ENCODE measurements at regions not wholly inside any gene's neighbourhood (a gene's known extent, or its start where the extent isn't known, plus 50 kb on each side); places are given as distances from the start of the nearest gene placed in this dataset.

- Histone ChIP-seq H3K56ac (ENCODE audit: insufficient read length, low read depth, low read length) (no peak overlapping the region), H3K4me1 (ENCODE audit: insufficient read depth, low read length) (no peaks in the 10 kb centered on the region), H3T11ph (ENCODE audit: low read length) (no peak overlapping the region), H2BK15ac (ENCODE audit: low read depth, low read length) (no peak overlapping the region), H2BK120ac (ENCODE audit: low read depth, low read length, poor library complexity, severe bottlenecking) (no peak overlapping the region), H3K18ac (ENCODE audit: insufficient read length, low read depth, low read length) (no peak overlapping the region), H3K27me3 (ENCODE audit: insufficient read depth, low read length) (no peaks in the 10 kb centered on the region), H2BK12ac (ENCODE audit: insufficient read length, low read depth, low read length) (no peak overlapping the region), H2BK20ac (ENCODE audit: low read depth, low read length, poor library complexity, severe bottlenecking) (no peak overlapping the region), H4K8ac (replicated peaks; ENCODE audit: insufficient read length, low read depth, low read length) (no peak overlapping the region), H3K23ac (ENCODE audit: insufficient read length, low read depth, low read length) (no peak overlapping the region), H3K23me2 (ENCODE audit: insufficient read length, low read depth, low read length, poor library complexity, severe bottlenecking) (no peaks in the 10 kb centered on the region), H3K79me2 (ENCODE audit: insufficient read depth, low read length) (no peaks in the 10 kb centered on the region), H3K9me3 (ENCODE audit: control insufficient read depth, low read depth, low read length) (no peaks in the 10 kb centered on the region), H4K5ac (ENCODE audit: insufficient read length, low read depth, low read length) (no peak overlapping the region), H2BK5ac (ENCODE audit: insufficient read length, low read length) (no peak overlapping the region), H3K4me2 (ENCODE audit: insufficient read depth, insufficient read length, low read length) (no peak overlapping the region), H3K14ac (ENCODE audit: insufficient read depth, low read length) (no peak overlapping the region), H3K9ac (ENCODE audit: extremely low read depth, insufficient read length, low read length) (no peak overlapping the region), H4K20me1 (ENCODE audit: control insufficient read depth, insufficient read depth, insufficient read length) (no peaks in the 10 kb centered on the region), H4K91ac (ENCODE audit: insufficient read length, low read depth, low read length) (no peak overlapping the region), H3K27ac (ENCODE audit: insufficient read length, low read depth, low read length) (no peak overlapping the region), H3K79me1 (ENCODE audit: insufficient read depth, low read depth, low read length, poor library complexity, severe bottlenecking) (no peaks in the 10 kb centered on the region), H2AK5ac (ENCODE audit: insufficient read length, low read length) (no peak overlapping the region), H3K4ac (ENCODE audit: low read depth, low read length) (no peak overlapping the region), H2AFZ (ENCODE audit: low read length) (no peak overlapping the region)
- no CpG with 5 or more reads among the region's 4 CpGs for WGBS (ENCODE audit: extremely low coverage, insufficient read length, low lambda C conversion rate)
- DNase-seq: no peak
- Mint-ChIP-seq H3K4me3 (no peak overlapping the region), H3K9me3 (no peaks in the 10 kb centered on the region), H3K27ac (no peak overlapping the region), H3K36me3 (ENCODE audit: insufficient read depth in 1 of 3, low read depth in 3 of 3) (no peaks in the 10 kb centered on the region), H3K4me1 (peaks cover 0 to 5% of the 10 kb centered on the region in 2 experiments; a peak in 1 of 4 replicates), H3K27me3 (ENCODE audit: low read depth) (no peaks in the 10 kb centered on the region; the same call in 1 of the 2 replicates)
- TF ChIP-seq, protein P1, sequence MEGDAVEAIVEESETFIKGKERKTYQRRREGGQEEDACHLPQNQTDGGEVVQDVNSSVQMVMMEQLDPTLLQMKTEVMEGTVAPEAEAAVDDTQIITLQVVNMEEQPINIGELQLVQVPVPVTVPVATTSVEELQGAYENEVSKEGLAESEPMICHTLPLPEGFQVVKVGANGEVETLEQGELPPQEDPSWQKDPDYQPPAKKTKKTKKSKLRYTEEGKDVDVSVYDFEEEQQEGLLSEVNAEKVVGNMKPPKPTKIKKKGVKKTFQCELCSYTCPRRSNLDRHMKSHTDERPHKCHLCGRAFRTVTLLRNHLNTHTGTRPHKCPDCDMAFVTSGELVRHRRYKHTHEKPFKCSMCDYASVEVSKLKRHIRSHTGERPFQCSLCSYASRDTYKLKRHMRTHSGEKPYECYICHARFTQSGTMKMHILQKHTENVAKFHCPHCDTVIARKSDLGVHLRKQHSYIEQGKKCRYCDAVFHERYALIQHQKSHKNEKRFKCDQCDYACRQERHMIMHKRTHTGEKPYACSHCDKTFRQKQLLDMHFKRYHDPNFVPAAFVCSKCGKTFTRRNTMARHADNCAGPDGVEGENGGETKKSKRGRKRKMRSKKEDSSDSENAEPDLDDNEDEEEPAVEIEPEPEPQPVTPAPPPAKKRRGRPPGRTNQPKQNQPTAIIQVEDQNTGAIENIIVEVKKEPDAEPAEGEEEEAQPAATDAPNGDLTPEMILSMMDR (conservative IDR thresholded peaks at IDR 0.05): no peak
Measured at GRCh38 chr4:54942721-54943120, 182.7 kb downstream of the KDR start.
